HG02943 (cell line): ENCODE measurements at regions not wholly inside any gene's neighbourhood (a gene's known extent, or its start where the extent isn't known, plus 50 kb on each side); places are given as distances from the start of the nearest gene placed in this dataset.

Experiments
- ATAC-seq: cut with Tn5 transposase; IDR thresholded peaks from one replicate; pipeline ENCODE4 v1.9.1; 2021; ENCODE audit warnings: mild to moderate bottlenecking, low read depth, moderate library complexity; ENCODE audit not compliant: unreplicated experiment

- ATAC-seq = no peak
Measured at GRCh38 chr12:105907982-105908381, 230.8 kb downstream of the NUAK1 start.

- no peak for ATAC-seq
Measured at GRCh38 chr12:105910030-105910429, 228.7 kb downstream of the NUAK1 start.

GRCh38 chr12:105911966-105912365 is 226.8 kb downstream of the NUAK1 start:
- ATAC-seq = no peak

- ATAC-seq = no peak
Measured at GRCh38 chr12:105912882-105913678, 225.7 kb downstream of the NUAK1 start.

GRCh38 chr12:105915997-105916759 is 222.6 kb downstream of the NUAK1 start:
- ATAC-seq = no peak

GRCh38 chr12:105916760-105917039 is 222.1 kb downstream of the NUAK1 start:
- no peak for ATAC-seq

- ATAC-seq = no peak
Measured at GRCh38 chr12:105920161-105920684, 218.5 kb downstream of the NUAK1 start.

- no peak for ATAC-seq
Measured at GRCh38 chr12:105921055-105921454, 217.7 kb downstream of the NUAK1 start.

GRCh38 chr12:105921872-105922669 is 216.7 kb downstream of the NUAK1 start:
- ATAC-seq = no peak

GRCh38 chr12:105922670-105923102 is 216.1 kb downstream of the NUAK1 start:
- no peak for ATAC-seq

GRCh38 chr12:105924526-105925208 is 214.1 kb downstream of the NUAK1 start:
- ATAC-seq = no peak

- no peak for ATAC-seq
Measured at GRCh38 chr12:105927564-105927963, 211.2 kb downstream of the NUAK1 start.

GRCh38 chr12:105928436-105928835 is 210.3 kb downstream of the NUAK1 start:
- no peak for ATAC-seq

- no peak for ATAC-seq
Measured at GRCh38 chr12:105929192-105929591, 209.6 kb downstream of the NUAK1 start.

- no peak for ATAC-seq
Measured at GRCh38 chr12:105930557-105931503, 207.9 kb downstream of the NUAK1 start.

GRCh38 chr12:105931762-105932570 is 206.8 kb downstream of the NUAK1 start:
- no peak for ATAC-seq

GRCh38 chr12:105933671-105934665 is 204.8 kb downstream of the NUAK1 start:
- no peak for ATAC-seq
